HCT116 (cell line): ENCODE measurements at regions not wholly inside any gene's neighbourhood (a gene's known extent, or its start where the extent isn't known, plus 50 kb on each side); places are given as distances from the start of the nearest gene placed in this dataset.

Experiments used
- ATAC-seq: fragments of 200-7000 bp; cut with Tn5 transposase; 2 replicates; pipeline ENCODE4 v1.9.1; 2020; ENCODE audit warnings: mild to moderate bottlenecking, moderate library complexity
- BruUV-seq: library from RNA; stranded (reverse); fragments of 400-500 nt; replicated peaks from 2 replicates; lab custom pipeline; 2021; lab: Mats Ljungman, UMichigan
- CTCF ChIA-PET: fragments of 300-600 bp; sonication (Branson Sonifier 250); formaldehyde crosslinking; loops from one replicate; lab custom pipeline; 2021; ENCODE audit warnings: antibody characterized with exemption; lab: Charles Lee
- POLR2A ChIA-PET: fragments of 300-600, 350-600 bp; sonication (Branson Sonifier 250); formaldehyde crosslinking; loops from one replicate; lab custom pipeline; 2021; ENCODE audit warnings: antibody characterized with exemption; lab: Charles Lee
- RAD21 ChIA-PET, 2 experiments: fragments of 300-600 bp; sonication (Branson Sonifier 250); formaldehyde crosslinking; loops; one replicate each; lab custom pipeline; 2023; ENCODE audit warnings: low total read pairs in 2 of 2; ENCODE audit not compliant: uncharacterized antibody in 2 of 2, unreplicated experiment in 2 of 2, low non-redundant PET in 1 of 2; lab: Charles Lee
- DNase-seq: peaks from one replicate; pipeline ENCODE4 v3.0.0-alpha.2; 2010; ENCODE audit warnings: low read depth, low spot score
- H2AFZ ChIP-seq: fragments of 200-600 bp; shearing (Covaris generic), sonication (generic); 2 replicates; pipeline ENCODE4 v1.6.1; 2017; ENCODE audit warnings: low read depth, mixed run types, mixed read lengths, antibody characterized with exemption, low read length; ENCODE audit not compliant: poor library complexity, severe bottlenecking
- H3K27ac ChIP-seq: 2 replicates; pipeline ENCODE4 v1.5.1; 2012; ENCODE audit warnings: low read depth, low read length
- H3K27me3 ChIP-seq: fragments of 200-600 bp; sonication (generic); 2 replicates; pipeline ENCODE4 v1.6.1; 2016; ENCODE audit warnings: mixed run types, low read length, mixed read lengths; ENCODE audit not compliant: insufficient read depth
- H3K36me3 ChIP-seq, 2 experiments: fragments of 200-500 bp in 1 of 2; fragments of 200-600 bp in 1 of 2; sonication (Bioruptor generic) in 1 of 2; sonication (generic) in 1 of 2; 2 replicates each; pipeline versions ENCODE4 v1.5.1 to v1.6.1; 2014 to 2016; ENCODE audit warnings: low read length in 2 of 2, inconsistent platforms in 1 of 2, mixed read lengths in 1 of 2, mixed run types in 1 of 2; ENCODE audit not compliant: insufficient read depth in 2 of 2, control insufficient read depth in 1 of 2
- H3K4me1 ChIP-seq, 2 experiments: fragments of 200-600 bp in 1 of 2; sonication (generic) in 1 of 2; 2 replicates each; pipeline versions ENCODE4 v1.5.1 to v1.6.1; 2012 to 2017; ENCODE audit warnings: low read length in 2 of 2, inconsistent platforms in 1 of 2, mild to moderate bottlenecking in 1 of 2, mixed read lengths in 1 of 2, mixed run types in 1 of 2, moderate library complexity in 1 of 2; ENCODE audit not compliant: insufficient read depth in 2 of 2, control insufficient read depth in 1 of 2
- H3K4me2 ChIP-seq: fragments of 200-600 bp; sonication (generic); 2 replicates; pipeline ENCODE4 v1.6.1; 2017; ENCODE audit warnings: mixed run types, low read length, mixed read lengths
- H3K4me3 ChIP-seq, 2 experiments: fragments of 200-600 bp in 1 of 2; sonication (generic) in 1 of 2; replicated peaks in 1 of 2; 2 replicates each; pipeline ENCODE4 v1.5.1; 2011 to 2016; ENCODE audit warnings: low read length in 2 of 2, control low read depth in 1 of 2, low read depth in 1 of 2, mild to moderate bottlenecking in 1 of 2, mixed read lengths in 1 of 2, mixed run types in 1 of 2
- H3K79me2 ChIP-seq: fragments of 200-600 bp; sonication (generic); 2 replicates; pipeline ENCODE4 v1.6.1; 2017; ENCODE audit warnings: mild to moderate bottlenecking, mixed run types, low read length, moderate library complexity, mixed read lengths; ENCODE audit not compliant: insufficient read depth
- H3K9ac ChIP-seq: fragments of 200-600 bp; sonication (generic); 2 replicates; pipeline ENCODE4 v1.6.1; 2016; ENCODE audit warnings: low read length, mixed read lengths
- H3K9me2 ChIP-seq: fragments of 200-600 bp; sonication (generic), shearing (Covaris generic); 2 replicates; pipeline ENCODE4 v1.6.1; 2017; ENCODE audit warnings: mixed run types, mild to moderate bottlenecking, moderate library complexity; ENCODE audit not compliant: insufficient read depth
- H3K9me3 ChIP-seq, 2 experiments: fragments of 200-500 bp in 1 of 2; fragments of 200-600 bp in 1 of 2; sonication (Bioruptor generic) in 1 of 2; sonication (generic) in 1 of 2; 2 replicates each; pipeline ENCODE4 v1.6.1; 2014 to 2017; ENCODE audit warnings: low read length in 2 of 2, mixed read lengths in 2 of 2, inconsistent platforms in 1 of 2, low read depth in 1 of 2, mild to moderate bottlenecking in 1 of 2, mixed run types in 1 of 2, moderate library complexity in 1 of 2; ENCODE audit not compliant: control insufficient read depth in 1 of 2, insufficient read depth in 1 of 2
- H4K20me1 ChIP-seq: fragments of 200-600 bp; sonication (generic), shearing (Covaris generic); 2 replicates; pipeline ENCODE4 v1.6.1; 2017; ENCODE audit warnings: mixed run types, mild to moderate bottlenecking, moderate library complexity; ENCODE audit not compliant: insufficient read depth
- CBX3 ChIP-seq: IDR thresholded peaks from 2 replicates; pipeline ENCODE4 v1.6.1; 2012; ENCODE audit warnings: low read depth
- CEBPB ChIP-seq: IDR thresholded peaks from 2 replicates; pipeline ENCODE4 v1.6.1; 2012; ENCODE audit warnings: low read depth
- EGR1 ChIP-seq: IDR thresholded peaks from 2 replicates; pipeline ENCODE4 v1.6.1; 2012; ENCODE audit warnings: low read depth
- ELF1 ChIP-seq: IDR thresholded peaks from 2 replicates; pipeline ENCODE4 v1.6.1; 2012; ENCODE audit warnings: low read depth, borderline replicate concordance
- POLR2A ChIP-seq: IDR thresholded peaks from 2 replicates; pipeline ENCODE4 v1.7.0; 2011; ENCODE audit warnings: borderline replicate concordance; ENCODE audit not compliant: insufficient read depth, insufficient read length; ENCODE audit errors: extremely low read depth
- POLR2AphosphoS5 ChIP-seq: IDR thresholded peaks from 2 replicates; pipeline ENCODE4 v1.6.1; 2011; ENCODE audit warnings: mild to moderate bottlenecking, low read depth, low read length, moderate library complexity
- RAD21 ChIP-seq: IDR thresholded peaks from 2 replicates; pipeline ENCODE4 v1.6.1; 2012; ENCODE audit warnings: low read depth, mild to moderate bottlenecking
- SIN3A ChIP-seq: IDR thresholded peaks from 2 replicates; pipeline ENCODE4 v1.6.1; 2012; ENCODE audit warnings: low read depth
- TCF7L2 ChIP-seq: IDR thresholded peaks from 2 replicates; pipeline ENCODE4 v1.7.0; 2011; ENCODE audit warnings: borderline replicate concordance, inconsistent platforms; ENCODE audit not compliant: insufficient read depth, insufficient read length; ENCODE audit errors: extremely low read depth
- YY1 ChIP-seq: IDR thresholded peaks from 2 replicates; pipeline ENCODE4 v1.6.1; 2011; ENCODE audit warnings: low read length, low read depth, moderate library complexity, mild to moderate bottlenecking; ENCODE audit not compliant: insufficient replicate concordance; ENCODE audit errors: extremely low read depth
- ZNF274 ChIP-seq: fragments of 200-500 bp; sonication (Bioruptor generic); IDR thresholded peaks from 2 replicates; pipeline ENCODE4 v1.6.1; 2014; ENCODE audit warnings: mild to moderate bottlenecking, low read depth, low read length, inconsistent platforms
- intact Hi-C: fragments of 100-400 bp; cut with micrococcal nuclease; formaldehyde crosslinking; loops from 2 replicates; pipeline ENCODE4 v1.10.0; 2022
- TF ChIP-seq, protein P1 (sequence below): IDR thresholded peaks from 2 replicates; pipeline ENCODE4 v1.6.1; 2012; ENCODE audit warnings: low read depth
- TF ChIP-seq, protein P2 (sequence below): IDR thresholded peaks from 2 replicates; pipeline ENCODE4 v1.6.1; 2011; ENCODE audit warnings: mild to moderate bottlenecking, low read length, moderate library complexity; ENCODE audit not compliant: insufficient replicate concordance; ENCODE audit errors: extremely low read depth
- TF ChIP-seq, protein P3 (sequence below): IDR thresholded peaks from 2 replicates; pipeline ENCODE4 v1.6.1; 2012

DNA sequence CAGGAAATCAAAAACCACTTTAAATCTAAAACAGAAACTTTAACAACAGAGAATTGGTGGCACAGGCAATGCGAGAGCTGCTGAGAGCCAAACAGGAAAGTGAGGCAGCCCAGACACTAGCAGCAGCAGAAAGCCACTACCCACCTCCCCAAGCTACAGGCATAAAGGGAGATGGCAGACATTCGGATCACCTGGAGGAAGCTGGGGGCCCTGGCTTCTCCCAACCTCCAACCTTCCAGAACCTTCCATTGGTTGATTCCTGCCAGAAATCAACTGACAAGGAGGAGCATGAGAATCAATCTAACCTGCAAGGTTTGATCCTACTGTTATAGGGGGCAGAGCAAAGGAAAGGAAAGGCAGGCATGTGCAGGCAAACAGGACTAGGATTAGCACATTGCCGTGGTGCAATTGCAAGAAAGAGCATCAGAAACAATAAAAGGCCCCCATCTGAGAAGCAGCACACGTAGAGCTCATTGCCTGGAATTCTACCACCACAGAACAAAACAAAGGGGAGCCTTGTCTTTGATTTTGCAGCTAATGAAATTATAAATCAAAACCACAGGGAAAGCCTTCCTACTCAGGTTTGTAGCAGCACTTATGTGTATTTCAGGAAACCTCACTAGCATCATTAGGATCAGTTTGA lies 427.3 kb upstream of the RASGEF1B start:
- no peaks in the 10 kb centered on the region for H4K20me1 ChIP-seq
- no peaks in the 10 kb centered on the region for H3K9me2 ChIP-seq
- no peak overlapping the region for H2AFZ ChIP-seq
- ChIA-PET CTCF (no interaction called here), POLR2A (no interaction called here), RAD21 (no interaction called here)
- TF ChIP-seq YY1 (no peak), CBX3 (no peak), POLR2AphosphoS5 (no peak), CEBPB (no peak)
- TF ChIP-seq, protein P1, sequence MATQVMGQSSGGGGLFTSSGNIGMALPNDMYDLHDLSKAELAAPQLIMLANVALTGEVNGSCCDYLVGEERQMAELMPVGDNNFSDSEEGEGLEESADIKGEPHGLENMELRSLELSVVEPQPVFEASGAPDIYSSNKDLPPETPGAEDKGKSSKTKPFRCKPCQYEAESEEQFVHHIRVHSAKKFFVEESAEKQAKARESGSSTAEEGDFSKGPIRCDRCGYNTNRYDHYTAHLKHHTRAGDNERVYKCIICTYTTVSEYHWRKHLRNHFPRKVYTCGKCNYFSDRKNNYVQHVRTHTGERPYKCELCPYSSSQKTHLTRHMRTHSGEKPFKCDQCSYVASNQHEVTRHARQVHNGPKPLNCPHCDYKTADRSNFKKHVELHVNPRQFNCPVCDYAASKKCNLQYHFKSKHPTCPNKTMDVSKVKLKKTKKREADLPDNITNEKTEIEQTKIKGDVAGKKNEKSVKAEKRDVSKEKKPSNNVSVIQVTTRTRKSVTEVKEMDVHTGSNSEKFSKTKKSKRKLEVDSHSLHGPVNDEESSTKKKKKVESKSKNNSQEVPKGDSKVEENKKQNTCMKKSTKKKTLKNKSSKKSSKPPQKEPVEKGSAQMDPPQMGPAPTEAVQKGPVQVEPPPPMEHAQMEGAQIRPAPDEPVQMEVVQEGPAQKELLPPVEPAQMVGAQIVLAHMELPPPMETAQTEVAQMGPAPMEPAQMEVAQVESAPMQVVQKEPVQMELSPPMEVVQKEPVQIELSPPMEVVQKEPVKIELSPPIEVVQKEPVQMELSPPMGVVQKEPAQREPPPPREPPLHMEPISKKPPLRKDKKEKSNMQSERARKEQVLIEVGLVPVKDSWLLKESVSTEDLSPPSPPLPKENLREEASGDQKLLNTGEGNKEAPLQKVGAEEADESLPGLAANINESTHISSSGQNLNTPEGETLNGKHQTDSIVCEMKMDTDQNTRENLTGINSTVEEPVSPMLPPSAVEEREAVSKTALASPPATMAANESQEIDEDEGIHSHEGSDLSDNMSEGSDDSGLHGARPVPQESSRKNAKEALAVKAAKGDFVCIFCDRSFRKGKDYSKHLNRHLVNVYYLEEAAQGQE, result no peak
- no peak overlapping the region for H3K4me3 ChIP-seq
- H3K4me2 ChIP-seq, result no peak overlapping the region
- H3K9ac ChIP-seq, result no peak overlapping the region
- H3K27me3 ChIP-seq, result no peaks in the 10 kb centered on the region; the same call in none of the 2 replicates
- H3K4me1 ChIP-seq, result no peaks in the 10 kb centered on the region
- DNase-seq (no peak), ATAC-seq (no peak)
- BruUV-seq, result no TSS peak
- intact Hi-C loops, result no loop called here
- H3K36me3 ChIP-seq, result no peaks in the 10 kb centered on the region
- no peaks in the 10 kb centered on the region for H3K79me2 ChIP-seq
- no peak overlapping the region for H3K27ac ChIP-seq
- no peaks in the 10 kb centered on the region for H3K9me3 ChIP-seq

DNA sequence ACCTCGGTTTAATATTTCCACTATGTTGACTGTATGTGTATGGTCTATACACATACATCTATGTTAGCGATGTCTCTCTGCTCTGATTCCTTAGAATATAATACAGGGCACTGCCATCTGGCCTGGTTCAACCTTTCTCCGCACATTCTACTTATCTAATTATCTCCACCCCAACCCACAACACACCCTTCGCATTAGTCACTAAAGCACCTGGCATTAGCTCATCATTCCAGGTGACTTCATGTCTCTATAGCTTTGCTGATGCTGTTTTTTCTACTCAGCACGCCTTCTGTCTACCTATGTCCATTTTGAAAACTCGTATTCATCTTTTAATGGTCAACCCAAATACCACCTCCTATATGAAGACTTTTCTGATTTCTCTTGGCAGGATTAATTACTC lies 425.2 kb upstream of the RASGEF1B start:
- Histone ChIP-seq H3K27ac (no peak overlapping the region), H4K20me1 (no peaks in the 10 kb centered on the region), H3K79me2 (no peaks in the 10 kb centered on the region), H3K4me1 (no peaks in the 10 kb centered on the region), H3K9me2 (no peaks in the 10 kb centered on the region), H3K36me3 (no peaks in the 10 kb centered on the region), H3K27me3 (no peaks in the 10 kb centered on the region; the same call in none of the 2 replicates), H3K9ac (no peak overlapping the region), H2AFZ (no peak overlapping the region), H3K4me3 (no peak overlapping the region), H3K9me3 (no peaks in the 10 kb centered on the region), H3K4me2 (no peak overlapping the region)
- no peak for ATAC-seq
- BruUV-seq, result no TSS peak
- no peak for DNase-seq
- ChIA-PET RAD21 (no interaction called here), CTCF (no interaction called here), POLR2A (no interaction called here)
- intact Hi-C loops, result no loop called here
- TF ChIP-seq RAD21, result no peak
- no peak for TF ChIP-seq SIN3A
- no peak for TF ChIP-seq EGR1
- no peak for TF ChIP-seq ELF1
- TF ChIP-seq, protein P2, sequence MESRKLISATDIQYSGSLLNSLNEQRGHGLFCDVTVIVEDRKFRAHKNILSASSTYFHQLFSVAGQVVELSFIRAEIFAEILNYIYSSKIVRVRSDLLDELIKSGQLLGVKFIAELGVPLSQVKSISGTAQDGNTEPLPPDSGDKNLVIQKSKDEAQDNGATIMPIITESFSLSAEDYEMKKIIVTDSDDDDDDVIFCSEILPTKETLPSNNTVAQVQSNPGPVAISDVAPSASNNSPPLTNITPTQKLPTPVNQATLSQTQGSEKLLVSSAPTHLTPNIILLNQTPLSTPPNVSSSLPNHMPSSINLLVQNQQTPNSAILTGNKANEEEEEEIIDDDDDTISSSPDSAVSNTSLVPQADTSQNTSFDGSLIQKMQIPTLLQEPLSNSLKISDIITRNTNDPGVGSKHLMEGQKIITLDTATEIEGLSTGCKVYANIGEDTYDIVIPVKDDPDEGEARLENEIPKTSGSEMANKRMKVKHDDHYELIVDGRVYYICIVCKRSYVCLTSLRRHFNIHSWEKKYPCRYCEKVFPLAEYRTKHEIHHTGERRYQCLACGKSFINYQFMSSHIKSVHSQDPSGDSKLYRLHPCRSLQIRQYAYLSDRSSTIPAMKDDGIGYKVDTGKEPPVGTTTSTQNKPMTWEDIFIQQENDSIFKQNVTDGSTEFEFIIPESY, result no peak
- TF ChIP-seq ZNF274, result no peak
- TF ChIP-seq, protein P3, sequence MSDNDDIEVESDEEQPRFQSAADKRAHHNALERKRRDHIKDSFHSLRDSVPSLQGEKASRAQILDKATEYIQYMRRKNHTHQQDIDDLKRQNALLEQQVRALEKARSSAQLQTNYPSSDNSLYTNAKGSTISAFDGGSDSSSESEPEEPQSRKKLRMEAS, result no peak
- TF ChIP-seq POLR2A, result no peak
- TF ChIP-seq TCF7L2, result no peak
